Tibial artery (tissue), 4 donors: ENCODE measurements at regions not wholly inside any gene's neighbourhood (a gene's known extent, or its start where the extent isn't known, plus 50 kb on each side); places are given as distances from the start of the nearest gene placed in this dataset.

Source experiments
- DNase-seq, 2 donors: peaks; one replicate each; pipeline ENCODE4 v3.0.0-alpha.2; 2019
- H3K27ac ChIP-seq, 2 donors: fragments of 200-600 bp; sonication (generic) in 1 of 2; 1 replicate in 1 of 2; 2 replicates in 1 of 2; pipeline ENCODE4 v1.5.1; 2018 to 2019; ENCODE audit warnings: mild to moderate bottlenecking in 1 of 2
- H3K27me3 ChIP-seq, 2 donors: fragments of 200-600 bp; sonication (generic) in 1 of 2; one replicate each; pipeline versions ENCODE4 v1.5.1 to v1.6.0; 2016 to 2019
- H3K36me3 ChIP-seq, 3 donors: fragments of 200-600 bp; sonication (generic) in 2 of 3; one replicate each; pipeline ENCODE4 v1.5.1; 2016 to 2019; ENCODE audit warnings: mild to moderate bottlenecking in 2 of 3
- H3K4me1 ChIP-seq, 4 donors: fragments of 200-600 bp; sonication (generic) in 2 of 4; 1 replicate in 3 of 4; 2 replicates in 1 of 4; pipeline ENCODE4 v1.5.1; 2016 to 2019
- H3K4me3 ChIP-seq, 2 donors: fragments of 200-600 bp; sonication (generic) in 1 of 2; 1 replicate in 1 of 2; 2 replicates in 1 of 2; pipeline ENCODE4 v1.5.1; 2018 to 2019; ENCODE audit warnings: mild to moderate bottlenecking in 2 of 2
- H3K9me3 ChIP-seq, 3 donors: fragments of 200-600 bp; sonication (generic) in 1 of 3; one replicate each; pipeline ENCODE4 v1.5.1; 2016 to 2019
- CTCF ChIP-seq, 2 experiments: fragments of 200-600 bp in 1 of 2; fragments of 450-650 bp in 1 of 2; IDR thresholded peaks; one replicate each; pipeline ENCODE4 v1.5.1; 2017 to 2019; ENCODE audit warnings: antibody characterized with exemption in 2 of 2, mild to moderate bottlenecking in 1 of 2, moderate library complexity in 1 of 2
- intact Hi-C: fragments of 100-400 bp; cut with DNase I; formaldehyde crosslinking; loops from one replicate; pipeline ENCODE4 v1.15.0; 2023; ENCODE audit warnings: low total_unique reads

- Histone ChIP-seq H3K27me3 (no peaks in the 10 kb centered on the region), H3K36me3 (no peaks in the 10 kb centered on the region), H3K4me1 (no peaks in the 10 kb centered on the region), H3K27ac (no peak overlapping the region), H3K4me3 (no peak overlapping the region), H3K9me3 (no peaks in the 10 kb centered on the region)
- intact Hi-C loops = no loop called here
- no peak for TF ChIP-seq CTCF (IDR thresholded peaks at IDR 0.05)
- no peak for DNase-seq
Measured at GRCh38 chr12:102685841-102686240, 205.5 kb upstream of the IGF1 start.

- intact Hi-C loops = no loop called here
- Histone ChIP-seq H3K27ac (no peak overlapping the region), H3K27me3 (no peaks in the 10 kb centered on the region), H3K9me3 (no peaks in the 10 kb centered on the region), H3K36me3 (no peaks in the 10 kb centered on the region), H3K4me3 (no peak overlapping the region), H3K4me1 (no peaks in the 10 kb centered on the region)
- TF ChIP-seq CTCF (IDR thresholded peaks at IDR 0.05) = no peak
- no peak for DNase-seq
Measured at GRCh38 chr12:102685172-102685571, 204.8 kb upstream of the IGF1 start.

- intact Hi-C loops = no loop called here
- no peak overlapping the region for H3K27ac ChIP-seq
- H3K4me1 ChIP-seq = no peaks in the 10 kb centered on the region
- H3K9me3 ChIP-seq = no peaks in the 10 kb centered on the region
- H3K4me3 ChIP-seq = no peak overlapping the region
- no peaks in the 10 kb centered on the region for H3K27me3 ChIP-seq
- no peak for DNase-seq
- no peaks in the 10 kb centered on the region for H3K36me3 ChIP-seq
- no peak for TF ChIP-seq CTCF (IDR thresholded peaks at IDR 0.05)
Measured at GRCh38 chr12:102682366-102683289, 202.3 kb upstream of the IGF1 start.

DNA sequence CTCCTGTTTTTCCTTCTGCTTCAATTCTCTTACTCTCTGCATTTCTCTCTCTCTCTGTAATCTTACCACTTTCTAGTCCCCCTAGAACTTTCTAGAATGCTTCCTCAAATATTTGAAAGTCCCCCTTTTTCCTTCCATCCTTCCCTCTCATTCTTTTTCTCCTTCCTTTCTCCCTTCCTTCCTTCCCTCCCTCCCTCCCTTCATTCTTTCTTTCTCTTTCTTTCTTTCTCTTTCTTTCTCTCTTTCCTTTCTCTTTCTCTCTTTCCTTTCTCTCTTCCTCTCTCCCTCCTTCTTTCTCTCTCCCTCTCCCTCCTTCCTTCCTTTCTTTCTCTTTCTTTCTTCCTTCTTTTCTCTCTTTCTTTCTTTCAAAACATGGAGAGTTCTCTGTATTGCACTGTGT, 201.4 kb upstream of the IGF1 start:
- H3K9me3 ChIP-seq = no peaks in the 10 kb centered on the region
- TF ChIP-seq CTCF (IDR thresholded peaks at IDR 0.05) = no peak
- DNase-seq = no peak
- no peaks in the 10 kb centered on the region for H3K4me1 ChIP-seq
- no peaks in the 10 kb centered on the region for H3K27me3 ChIP-seq
- no peak overlapping the region for H3K4me3 ChIP-seq
- intact Hi-C loops = no loop called here
- H3K36me3 ChIP-seq = no peaks in the 10 kb centered on the region
- no peak overlapping the region for H3K27ac ChIP-seq

DNA sequence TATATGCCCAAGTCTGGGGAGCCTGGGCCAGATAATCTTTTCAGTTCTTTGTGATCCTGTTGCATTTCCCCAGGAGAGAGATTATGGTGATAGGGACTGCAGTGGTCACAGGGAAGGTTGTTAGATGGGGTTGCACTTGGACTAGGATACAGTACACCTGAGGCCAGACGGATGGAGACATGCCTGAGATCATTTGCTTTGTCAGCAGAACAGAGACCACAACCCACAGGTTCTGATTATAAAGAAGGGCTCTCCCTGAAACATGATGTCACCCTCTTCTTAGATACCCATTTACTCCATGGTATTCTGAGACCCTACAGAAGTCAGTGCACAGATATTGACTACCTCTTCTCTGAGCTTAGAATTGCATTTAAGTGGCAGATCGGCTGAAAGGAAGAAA, 200.9 kb upstream of the IGF1 start:
- H3K27ac ChIP-seq = no peak overlapping the region
- H3K4me3 ChIP-seq = no peak overlapping the region
- no peak for TF ChIP-seq CTCF (IDR thresholded peaks at IDR 0.05)
- intact Hi-C loops = no loop called here
- DNase-seq = no peak
- no peaks in the 10 kb centered on the region for H3K9me3 ChIP-seq
- H3K4me1 ChIP-seq = no peaks in the 10 kb centered on the region
- H3K27me3 ChIP-seq = no peaks in the 10 kb centered on the region
- H3K36me3 ChIP-seq = no peaks in the 10 kb centered on the region
